WTC11 (cell line): ENCODE measurements at regions not wholly inside any gene's neighbourhood (a gene's known extent, or its start where the extent isn't known, plus 50 kb on each side); places are given as distances from the start of the nearest gene placed in this dataset.

Experiments
- ATAC-seq: fragments of 200-7000 bp; cut with Tn5 transposase; 2 replicates; pipeline ENCODE4 v1.10.0; 2021; ENCODE audit warnings: mild to moderate bottlenecking, moderate library complexity
- CTCF ChIA-PET: fragments of 300-600 bp; sonication (Branson Sonifier 250); formaldehyde crosslinking; loops from one replicate; lab custom pipeline; 2021; ENCODE audit warnings: antibody characterized with exemption; lab: Charles Lee
- POLR2A ChIA-PET: fragments of 350-600 bp; sonication (Branson Sonifier 250); formaldehyde crosslinking; loops from one replicate; lab custom pipeline; 2021; ENCODE audit warnings: antibody characterized with exemption; lab: Charles Lee
- DNase-seq: peaks from one replicate; pipeline ENCODE4 v3.0.0; 2021; ENCODE audit warnings: low spot score
- H3K27ac Mint-ChIP-seq: 2 replicates; pipeline ENCODE4 v1.8.0; 2021; ENCODE audit warnings: mixed read lengths
- H3K27me3 Mint-ChIP-seq: 2 replicates; pipeline ENCODE4 v1.8.0; 2021; ENCODE audit warnings: low read depth, mild to moderate bottlenecking, moderate library complexity, mixed read lengths
- H3K36me3 Mint-ChIP-seq: 2 replicates; pipeline ENCODE4 v1.8.0; 2021; ENCODE audit warnings: mixed read lengths
- H3K4me1 Mint-ChIP-seq: 2 replicates; pipeline ENCODE4 v1.8.0; 2022; ENCODE audit warnings: mixed read lengths
- H3K4me3 Mint-ChIP-seq: 2 replicates; pipeline ENCODE4 v1.8.0; 2021; ENCODE audit warnings: mild to moderate bottlenecking, moderate library complexity, mixed read lengths
- H3K9me3 Mint-ChIP-seq: 2 replicates; pipeline ENCODE4 v1.8.0; 2021; ENCODE audit warnings: mixed read lengths
- ATF2 ChIP-seq: sonication (generic); formaldehyde crosslinking; IDR thresholded peaks from 2 replicates; pipeline ENCODE4 v1.8.1; 2022; ENCODE audit warnings: low read depth, missing genetic modification reagents, borderline replicate concordance
- CBFB ChIP-seq: sonication (generic); formaldehyde crosslinking; IDR thresholded peaks from 2 replicates; pipeline ENCODE4 v1.8.1; 2022; ENCODE audit warnings: mild to moderate bottlenecking, low read depth, missing genetic modification reagents
- E2F5 ChIP-seq: sonication (generic); formaldehyde crosslinking; IDR thresholded peaks from 2 replicates; pipeline ENCODE4 v1.8.1; 2022; ENCODE audit warnings: mild to moderate bottlenecking, moderate library complexity, missing genetic modification reagents
- EMX1 ChIP-seq: fragments of 250-450 bp; sonication (Bioruptor Pico); IDR thresholded peaks from 2 replicates; pipeline ENCODE4 v1.8.0; 2021; ENCODE audit warnings: mild to moderate bottlenecking
- FOXP1 ChIP-seq: sonication (generic); formaldehyde crosslinking; IDR thresholded peaks from 2 replicates; pipeline ENCODE4 v1.8.0; 2022; ENCODE audit warnings: missing genetic modification reagents, mild to moderate bottlenecking, moderate library complexity, borderline replicate concordance
- FOXP4 ChIP-seq: sonication (generic); formaldehyde crosslinking; IDR thresholded peaks from 2 replicates; pipeline ENCODE4 v1.8.0; 2022; ENCODE audit warnings: mild to moderate bottlenecking, missing genetic modification reagents
- GRHL2 ChIP-seq: fragments of 250-450 bp; sonication (Bioruptor Pico); IDR thresholded peaks from 2 replicates; pipeline ENCODE4 v1.8.0; 2022; ENCODE audit warnings: mild to moderate bottlenecking, moderate library complexity; ENCODE audit not compliant: insufficient replicate concordance, severe bottlenecking
- IRF2 ChIP-seq: sonication (generic); formaldehyde crosslinking; IDR thresholded peaks from 2 replicates; pipeline ENCODE4 v1.8.0; 2022; ENCODE audit warnings: low read depth, missing genetic modification reagents, borderline replicate concordance
- JUN ChIP-seq: sonication (generic); formaldehyde crosslinking; IDR thresholded peaks from 2 replicates; pipeline ENCODE4 v1.8.0; 2023; ENCODE audit warnings: mild to moderate bottlenecking, missing genetic modification reagents
- PRRX2 ChIP-seq: fragments of 250-450 bp; sonication (Bioruptor Pico); IDR thresholded peaks from 2 replicates; pipeline ENCODE4 v1.8.0; 2021; ENCODE audit warnings: mild to moderate bottlenecking
- RELA ChIP-seq: sonication (generic); formaldehyde crosslinking; IDR thresholded peaks from 2 replicates; pipeline ENCODE4 v1.8.1; 2022; ENCODE audit warnings: missing genetic modification reagents, mild to moderate bottlenecking, borderline replicate concordance
- SOX15 ChIP-seq: fragments of 250-450 bp; sonication (Bioruptor Pico); IDR thresholded peaks from 2 replicates; pipeline ENCODE4 v1.9.0; 2021; ENCODE audit warnings: mild to moderate bottlenecking
- TCF7 ChIP-seq: sonication (generic); formaldehyde crosslinking; IDR thresholded peaks from 2 replicates; pipeline ENCODE4 v1.8.0; 2022; ENCODE audit warnings: mild to moderate bottlenecking, low read depth, missing genetic modification reagents, moderate library complexity
- TEAD4 ChIP-seq: sonication (generic); formaldehyde crosslinking; IDR thresholded peaks from 2 replicates; pipeline ENCODE4 v1.8.0; 2022; ENCODE audit warnings: mild to moderate bottlenecking, missing genetic modification reagents
- USF2 ChIP-seq: sonication (generic); formaldehyde crosslinking; IDR thresholded peaks from 2 replicates; pipeline ENCODE4 v1.8.1; 2023; ENCODE audit warnings: mild to moderate bottlenecking, missing genetic modification reagents, moderate library complexity
- ZBTB21 ChIP-seq: sonication (generic); formaldehyde crosslinking; IDR thresholded peaks from 2 replicates; pipeline ENCODE4 v1.8.1; 2023; ENCODE audit warnings: mild to moderate bottlenecking, missing genetic modification reagents, borderline replicate concordance
- ZNF232 ChIP-seq: sonication (generic); formaldehyde crosslinking; IDR thresholded peaks from 2 replicates; pipeline ENCODE4 v1.8.0; 2022; ENCODE audit warnings: mild to moderate bottlenecking, missing genetic modification reagents
- ZNF317 ChIP-seq: sonication (generic); formaldehyde crosslinking; IDR thresholded peaks from 2 replicates; pipeline ENCODE4 v1.8.1; 2023; ENCODE audit warnings: low read depth, mild to moderate bottlenecking, moderate library complexity, missing genetic modification reagents, borderline replicate concordance
- ZNF416 ChIP-seq: fragments of 250-450 bp; sonication (Bioruptor Pico); IDR thresholded peaks from 2 replicates; pipeline ENCODE4 v1.9.0; 2021; ENCODE audit warnings: mild to moderate bottlenecking, inconsistent platforms
- ZNF425 ChIP-seq: fragments of 250-450 bp; sonication (Bioruptor Pico); conservative IDR thresholded peaks from 2 replicates; pipeline ENCODE4 v1.9.0; 2021; ENCODE audit warnings: mild to moderate bottlenecking
- TF ChIP-seq, protein P1 (sequence below): sonication (generic); formaldehyde crosslinking; conservative IDR thresholded peaks from 2 replicates; pipeline ENCODE4 v1.8.1; 2022; ENCODE audit warnings: mild to moderate bottlenecking, missing genetic modification reagents
- TF ChIP-seq, protein P2 (sequence below): fragments of 250-450 bp; sonication (Bioruptor Pico); IDR thresholded peaks from 2 replicates; pipeline ENCODE4 v1.9.0; 2021; ENCODE audit warnings: moderate library complexity, mild to moderate bottlenecking, inconsistent platforms, borderline replicate concordance
- TF ChIP-seq, protein P3 (sequence below): fragments of 250-450 bp; sonication (Bioruptor Pico); IDR thresholded peaks from 2 replicates; pipeline ENCODE4 v1.9.0; 2021; ENCODE audit warnings: mild to moderate bottlenecking

GRCh38 chr2:42895791-42896135, 103.4 kb upstream of the HAAO start:
- Mint-ChIP-seq H3K36me3 (peaks cover 4% of the 10 kb centered on the region; the same call in 1 of the 2 replicates), H3K4me3 (no peak overlapping the region), H3K4me1 (peaks cover 3% of the 10 kb centered on the region; the same call in 1 of the 2 replicates), H3K27me3 (peaks cover 3% of the 10 kb centered on the region; the same call in 1 of the 2 replicates), H3K9me3 (peaks cover 13% of the 10 kb centered on the region), H3K27ac (no peak overlapping the region)
- TF ChIP-seq E2F5 (CRISPR knock-in tag) (no peak), ZNF416 (CRISPR knock-in tag) (no peak), ZNF317 (no peak), ZBTB21 (CRISPR knock-in tag) (no peak), FOXP4 (no peak), FOXP1 (CRISPR knock-in tag) (no peak), USF2 (CRISPR knock-in tag) (no peak), JUN (no peak), PRRX2 (CRISPR knock-in tag) (no peak), EMX1 (CRISPR knock-in tag) (no peak), RELA (CRISPR knock-in tag) (no peak), ZNF425 (no peak), IRF2 (CRISPR knock-in tag) (no peak)
- no peak for ATAC-seq
- POLR2A ChIA-PET: no interaction called here
- no peak for DNase-seq
- CTCF ChIA-PET: no interaction called here

GRCh38 chr2:42895134-42895790, 102.9 kb upstream of the HAAO start:
- DNase-seq: no peak
- ChIA-PET POLR2A (no interaction called here), CTCF (no interaction called here)
- H3K27me3 Mint-ChIP-seq: peaks cover 3% of the 10 kb centered on the region; the same call in 1 of the 2 replicates
- no peak overlapping the region for H3K27ac Mint-ChIP-seq
- ATAC-seq: no peak
- H3K4me1 Mint-ChIP-seq: peaks cover 3% of the 10 kb centered on the region; the same call in 1 of the 2 replicates
- peaks cover 18% of the 10 kb centered on the region for H3K9me3 Mint-ChIP-seq
- peaks cover 8% of the 10 kb centered on the region; the same call in 1 of the 2 replicates for H3K36me3 Mint-ChIP-seq
- H3K4me3 Mint-ChIP-seq: no peak overlapping the region
- TF ChIP-seq CBFB (no peak), TCF7 (no peak), SOX15 (CRISPR knock-in tag) (no peak), GRHL2 (CRISPR knock-in tag) (no peak), ATF2 (CRISPR knock-in tag) (no peak), ZNF232 (no peak), TEAD4 (no peak)
- TF ChIP-seq, protein P1, sequence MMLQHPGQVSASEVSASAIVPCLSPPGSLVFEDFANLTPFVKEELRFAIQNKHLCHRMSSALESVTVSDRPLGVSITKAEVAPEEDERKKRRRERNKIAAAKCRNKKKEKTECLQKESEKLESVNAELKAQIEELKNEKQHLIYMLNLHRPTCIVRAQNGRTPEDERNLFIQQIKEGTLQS (CRISPR knock-in tag): no peak
- TF ChIP-seq, protein P2, sequence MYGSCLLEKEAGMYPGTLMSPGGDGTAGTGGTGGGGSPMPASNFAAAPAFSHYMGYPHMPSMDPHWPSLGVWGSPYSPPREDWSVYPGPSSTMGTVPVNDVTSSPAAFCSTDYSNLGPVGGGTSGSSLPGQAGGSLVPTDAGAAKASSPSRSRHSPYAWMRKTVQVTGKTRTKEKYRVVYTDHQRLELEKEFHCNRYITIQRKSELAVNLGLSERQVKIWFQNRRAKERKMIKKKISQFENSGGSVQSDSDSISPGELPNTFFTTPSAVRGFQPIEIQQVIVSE: no peak
- TF ChIP-seq, protein P3, sequence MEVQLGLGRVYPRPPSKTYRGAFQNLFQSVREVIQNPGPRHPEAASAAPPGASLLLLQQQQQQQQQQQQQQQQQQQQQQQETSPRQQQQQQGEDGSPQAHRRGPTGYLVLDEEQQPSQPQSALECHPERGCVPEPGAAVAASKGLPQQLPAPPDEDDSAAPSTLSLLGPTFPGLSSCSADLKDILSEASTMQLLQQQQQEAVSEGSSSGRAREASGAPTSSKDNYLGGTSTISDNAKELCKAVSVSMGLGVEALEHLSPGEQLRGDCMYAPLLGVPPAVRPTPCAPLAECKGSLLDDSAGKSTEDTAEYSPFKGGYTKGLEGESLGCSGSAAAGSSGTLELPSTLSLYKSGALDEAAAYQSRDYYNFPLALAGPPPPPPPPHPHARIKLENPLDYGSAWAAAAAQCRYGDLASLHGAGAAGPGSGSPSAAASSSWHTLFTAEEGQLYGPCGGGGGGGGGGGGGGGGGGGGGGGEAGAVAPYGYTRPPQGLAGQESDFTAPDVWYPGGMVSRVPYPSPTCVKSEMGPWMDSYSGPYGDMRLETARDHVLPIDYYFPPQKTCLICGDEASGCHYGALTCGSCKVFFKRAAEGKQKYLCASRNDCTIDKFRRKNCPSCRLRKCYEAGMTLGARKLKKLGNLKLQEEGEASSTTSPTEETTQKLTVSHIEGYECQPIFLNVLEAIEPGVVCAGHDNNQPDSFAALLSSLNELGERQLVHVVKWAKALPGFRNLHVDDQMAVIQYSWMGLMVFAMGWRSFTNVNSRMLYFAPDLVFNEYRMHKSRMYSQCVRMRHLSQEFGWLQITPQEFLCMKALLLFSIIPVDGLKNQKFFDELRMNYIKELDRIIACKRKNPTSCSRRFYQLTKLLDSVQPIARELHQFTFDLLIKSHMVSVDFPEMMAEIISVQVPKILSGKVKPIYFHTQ: no peak
